COLO668 (cell line): ENCODE measurements at regions not wholly inside any gene's neighbourhood (a gene's known extent, or its start where the extent isn't known, plus 50 kb on each side); places are given as distances from the start of the nearest gene placed in this dataset.

Experiments
- DNase-seq: peaks from one replicate; lab custom pipeline; 2025; ENCODE audit not compliant: unreplicated experiment; lab: John Stamatoyannopoulos, UW

DNA sequence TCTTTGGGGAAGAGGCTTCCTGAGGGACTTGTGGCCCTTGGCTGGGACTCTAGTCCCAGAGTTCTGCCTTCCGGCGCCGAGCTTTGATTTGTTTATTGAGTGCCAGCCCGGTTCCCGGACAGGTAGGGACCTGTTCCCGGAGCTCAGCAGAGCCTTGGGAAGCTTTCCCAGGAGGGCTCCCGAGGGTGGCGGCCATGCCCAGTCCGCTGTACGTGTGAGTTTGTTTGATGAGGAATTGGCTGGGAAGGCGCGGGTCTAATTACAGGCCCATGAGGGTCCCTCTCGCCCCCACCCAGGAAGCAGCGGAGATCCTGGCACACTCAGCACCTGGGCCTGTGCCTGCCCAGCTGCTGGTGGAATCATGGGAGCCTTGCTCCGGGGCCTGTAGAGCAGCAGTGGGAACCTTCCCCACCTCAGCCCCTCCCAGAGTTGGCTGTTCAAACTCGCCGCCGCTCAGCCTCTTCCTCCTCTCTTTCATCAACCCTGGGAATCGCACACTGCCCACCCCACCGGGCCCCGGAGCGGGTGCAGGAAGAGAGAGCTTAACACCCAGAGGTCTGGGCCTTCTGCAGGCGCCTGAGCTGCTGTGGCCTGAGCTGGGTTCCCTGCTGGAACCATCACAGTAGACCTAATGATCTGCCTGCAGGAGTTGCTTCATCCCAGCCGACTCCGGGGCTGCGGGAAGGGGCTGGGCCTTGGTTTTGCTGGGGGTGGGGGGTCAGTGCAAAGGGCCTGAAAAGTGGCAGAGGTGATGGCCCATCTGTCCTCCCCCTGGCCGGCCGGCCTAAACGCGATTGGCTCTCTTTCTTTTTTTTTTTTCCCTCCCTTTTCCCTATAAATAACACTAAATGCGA, 313.7 kb downstream of the SEC14L1 start:
- DNase-seq = no peak

DNA sequence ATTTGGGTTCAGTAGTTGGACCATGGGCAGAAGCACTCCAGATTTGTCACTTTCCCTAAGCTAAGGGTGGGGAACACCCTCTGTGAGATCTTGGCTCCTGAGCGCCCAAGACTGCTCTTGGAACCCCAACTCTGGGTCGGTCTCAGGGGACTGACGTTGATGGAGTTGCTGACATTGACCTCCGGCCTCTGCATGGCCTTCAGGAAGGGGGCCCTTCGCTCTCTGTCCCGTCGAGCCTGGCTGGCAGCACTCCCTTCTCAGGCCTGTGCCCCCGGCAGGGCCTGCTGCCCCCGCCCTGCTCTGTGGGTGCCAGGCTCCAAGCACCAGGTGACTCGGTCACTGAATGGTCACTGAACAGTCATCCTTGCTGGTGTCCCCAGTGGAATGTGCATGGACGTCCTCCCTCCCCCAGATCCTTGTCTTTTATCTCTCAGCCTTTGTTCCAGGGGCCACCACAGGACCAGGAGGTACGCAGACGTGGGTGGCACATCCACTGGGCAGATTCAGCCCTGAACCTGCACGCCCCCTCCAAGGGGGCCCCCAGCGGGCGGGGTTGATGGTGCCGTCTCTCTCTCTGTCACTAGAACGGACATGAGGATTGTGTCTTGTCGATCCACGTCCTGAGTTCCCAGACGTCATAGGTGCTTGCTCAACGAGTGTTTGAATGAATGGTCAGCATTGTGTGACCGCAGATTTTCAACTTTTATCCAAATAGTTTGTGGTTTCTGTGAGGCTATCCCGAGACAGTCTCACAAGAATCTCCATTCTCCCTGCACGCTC, 314.5 kb downstream of the SEC14L1 start:
- no peak for DNase-seq

DNA sequence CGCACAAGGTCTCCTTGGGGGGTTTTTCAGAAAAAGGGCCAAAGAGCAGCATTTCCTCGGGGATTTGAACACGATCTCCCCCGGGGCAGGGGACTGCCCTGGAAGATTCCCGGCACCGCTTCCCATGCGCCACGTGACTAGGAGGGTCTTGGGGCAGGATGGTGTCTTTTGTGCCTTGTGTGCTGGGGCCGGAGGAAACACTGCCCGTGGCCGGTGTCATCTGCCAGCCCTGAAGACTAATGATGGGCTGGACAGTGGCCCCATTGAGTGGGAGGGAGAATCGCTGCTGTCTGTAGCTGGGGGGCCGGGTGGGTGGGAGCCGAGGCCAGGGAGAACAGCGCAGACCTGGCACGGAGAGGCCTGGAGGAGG, 315.1 kb downstream of the SEC14L1 start:
- no peak for DNase-seq

DNA sequence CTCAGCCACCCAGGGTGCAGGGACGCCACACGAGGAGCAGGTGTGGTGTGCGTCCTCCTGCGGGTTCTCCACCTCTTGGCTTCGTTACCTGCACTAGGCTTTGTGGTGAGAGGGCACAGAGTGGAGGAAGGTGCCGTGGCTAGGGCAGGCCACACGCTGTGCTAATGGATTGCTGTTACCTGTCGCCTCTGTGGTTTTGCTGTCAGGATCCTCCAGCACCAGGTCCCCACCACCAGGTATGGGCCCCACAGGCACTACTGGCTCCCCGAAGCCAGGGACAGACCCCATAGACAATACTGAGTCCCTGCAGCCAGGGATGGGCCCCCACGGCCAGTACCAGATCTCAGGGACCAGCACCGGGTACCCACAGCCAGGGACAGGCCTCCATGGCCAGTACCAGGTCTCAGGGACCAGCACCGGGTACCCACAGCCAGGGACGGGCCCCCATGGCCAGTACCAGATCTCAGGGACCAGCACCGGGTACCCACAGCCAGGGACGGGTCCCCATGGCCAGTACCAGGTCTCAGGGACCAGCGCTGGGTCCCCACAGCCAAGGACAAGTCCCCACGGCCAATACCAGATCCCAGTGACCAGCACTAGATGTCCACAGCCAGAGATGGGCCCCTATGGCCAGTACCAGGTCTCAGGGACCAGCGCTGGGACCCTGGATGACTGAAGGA, 315.6 kb downstream of the SEC14L1 start:
- no peak for DNase-seq

DNA sequence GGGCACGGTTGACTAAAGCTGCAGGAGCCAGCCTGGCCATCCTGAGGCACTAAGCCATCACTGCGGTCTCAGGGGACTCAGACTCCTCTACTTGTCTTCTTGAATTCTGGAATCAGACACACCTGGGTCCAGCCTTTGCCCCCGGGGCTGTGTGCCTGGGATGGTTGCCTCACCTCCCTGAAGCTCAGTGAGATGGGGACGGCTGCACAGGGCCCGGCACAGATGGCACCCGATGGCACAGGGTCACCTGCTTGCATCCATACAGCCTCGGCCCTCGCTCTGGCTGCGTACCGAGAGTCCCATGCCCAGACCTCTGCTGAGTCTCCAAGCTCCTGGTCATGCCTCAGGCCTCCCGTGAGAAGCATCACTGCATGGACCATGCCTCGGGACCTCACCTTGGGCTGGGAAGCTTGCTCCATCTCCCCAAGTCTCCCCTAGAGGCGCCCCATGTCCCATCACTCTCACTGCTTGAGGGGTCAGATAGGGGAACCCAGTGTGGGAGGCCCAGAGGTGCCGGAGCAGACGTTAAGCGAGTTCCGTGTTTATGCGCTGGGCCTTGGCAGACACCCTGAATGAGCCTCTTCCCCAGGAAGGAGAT, 316.3 kb downstream of the SEC14L1 start:
- DNase-seq = no peak

DNA sequence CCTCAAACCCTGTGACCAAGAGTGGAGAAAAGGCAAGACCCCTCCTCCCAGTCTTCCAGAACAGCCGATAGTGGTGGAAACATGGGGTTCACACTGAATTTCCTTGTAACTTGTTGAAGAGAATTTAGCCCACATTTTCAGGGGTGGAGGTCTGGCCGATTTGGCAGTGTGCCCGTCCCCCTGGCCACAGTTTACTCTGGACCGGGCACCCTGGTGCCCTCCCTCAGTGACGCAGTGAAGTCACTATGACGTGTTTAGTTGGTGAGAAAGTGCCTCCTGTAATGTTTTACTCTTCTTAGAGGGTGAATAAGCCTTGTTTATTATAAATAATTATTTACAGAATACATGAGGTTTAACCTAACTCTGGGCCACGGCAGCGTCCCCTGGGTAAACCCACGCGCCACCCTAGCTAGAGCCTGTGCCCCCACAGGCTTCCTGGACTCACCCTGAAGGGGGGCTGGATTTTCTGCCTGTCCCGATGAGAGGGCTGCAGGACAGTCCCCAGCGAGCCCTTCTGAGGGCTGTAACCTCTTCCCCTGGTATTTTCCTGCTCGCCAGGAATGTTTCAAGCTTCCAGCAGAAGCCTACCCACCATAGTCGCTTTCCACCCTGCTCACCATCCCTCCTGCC, 316.9 kb downstream of the SEC14L1 start:
- no peak for DNase-seq

DNA sequence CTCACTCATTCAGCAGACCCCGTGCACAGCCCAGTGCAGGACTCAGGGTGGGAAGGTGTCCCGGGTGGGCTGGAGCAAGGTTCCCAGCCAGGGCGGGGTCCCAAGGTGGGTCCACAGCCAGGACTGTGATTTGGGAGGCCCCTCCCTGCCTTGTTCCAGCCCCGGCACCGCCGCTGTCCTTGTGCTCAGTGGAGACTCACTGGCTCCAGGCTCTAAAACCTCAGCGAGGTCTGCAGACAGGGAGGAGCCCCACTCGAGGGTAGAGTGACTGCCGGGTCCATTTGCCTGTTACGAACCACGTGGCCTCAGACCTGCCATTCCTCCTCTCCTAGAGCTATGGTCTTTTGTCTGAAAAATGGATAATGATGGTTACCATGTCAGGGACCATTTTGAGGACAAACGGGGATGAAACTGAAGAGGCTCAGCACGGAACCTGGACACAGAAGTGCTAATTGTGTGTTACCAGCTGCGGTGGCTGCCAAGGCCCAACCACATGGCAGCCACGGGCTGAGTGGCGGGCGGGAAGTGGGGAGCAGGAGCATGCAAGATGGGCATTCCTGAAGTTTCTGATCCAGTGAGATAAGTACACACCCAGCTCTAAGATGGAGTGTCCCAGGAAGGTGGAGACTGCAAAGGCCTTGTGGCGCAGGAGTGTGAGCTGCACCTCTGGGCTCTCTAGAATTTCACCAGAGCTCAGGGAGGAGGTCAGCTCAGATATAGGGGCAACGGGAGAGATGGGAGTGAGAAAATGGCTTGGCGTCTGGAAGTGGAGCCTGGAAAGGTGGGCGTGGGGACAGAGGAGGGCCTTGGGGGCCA, 317.6 kb downstream of the SEC14L1 start:
- DNase-seq = no peak

DNA sequence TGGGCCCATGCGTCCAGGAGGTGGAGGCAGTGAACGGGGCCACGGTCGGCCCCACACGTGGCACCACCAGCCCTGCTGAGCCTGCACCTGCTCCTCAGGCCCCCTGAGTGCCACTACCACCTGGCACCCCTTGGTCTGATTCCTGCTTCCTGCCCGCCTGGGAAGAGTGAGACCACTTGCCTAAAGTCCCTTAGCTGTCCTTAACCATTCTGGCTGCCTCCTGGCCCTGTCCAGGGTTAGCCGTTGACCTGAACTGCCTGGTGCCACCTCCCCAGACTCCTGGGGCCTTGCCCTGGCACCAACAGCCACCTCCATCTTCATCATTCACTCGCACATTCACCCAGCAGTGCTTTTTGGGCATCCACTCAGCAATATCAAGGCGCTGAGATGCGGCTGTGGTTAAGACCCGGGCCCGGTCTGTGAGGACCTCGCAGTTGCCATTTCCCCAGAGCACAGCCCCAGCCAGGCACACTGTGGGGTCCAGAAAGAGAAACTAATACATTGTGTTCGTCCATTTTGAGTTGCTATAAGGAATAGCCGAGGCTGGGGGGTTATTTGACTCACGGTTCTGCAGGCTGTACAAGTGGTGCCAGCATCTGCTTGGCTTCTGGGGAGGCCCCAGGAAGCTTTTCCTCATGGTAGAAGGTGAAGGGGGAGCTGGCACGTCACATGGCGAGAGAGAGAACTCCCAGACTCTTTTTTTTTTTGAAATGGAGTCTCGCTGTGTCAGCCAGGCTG, 318.4 kb downstream of the SEC14L1 start:
- DNase-seq = no peak

DNA sequence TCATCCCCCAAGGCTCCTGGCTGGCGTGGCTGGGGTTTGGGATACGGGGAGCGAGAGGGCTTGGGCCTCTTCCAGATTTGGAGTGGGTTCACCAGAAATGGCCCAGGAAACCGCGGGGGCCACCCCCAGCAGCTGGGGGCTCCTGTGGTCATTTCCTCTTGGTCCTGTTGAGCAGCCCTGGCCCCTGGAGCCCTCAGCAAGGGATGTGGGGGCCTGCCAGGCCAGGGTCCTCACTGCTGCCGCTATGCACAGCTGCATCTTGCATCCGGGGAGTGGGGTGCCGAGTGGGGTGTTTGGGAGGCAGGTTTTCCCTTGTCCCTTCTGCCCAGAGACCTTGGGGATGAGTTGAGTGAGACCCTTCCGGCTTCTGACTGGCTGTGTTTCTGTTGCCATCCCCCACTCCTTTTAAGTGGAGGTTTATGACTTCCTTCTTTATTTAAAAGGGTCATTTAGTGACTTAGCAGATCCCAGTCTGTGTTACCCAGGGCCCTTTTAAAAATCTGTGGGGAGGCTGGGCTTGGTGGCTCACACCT, 319.8 kb downstream of the SEC14L1 start:
- DNase-seq = no peak

DNA sequence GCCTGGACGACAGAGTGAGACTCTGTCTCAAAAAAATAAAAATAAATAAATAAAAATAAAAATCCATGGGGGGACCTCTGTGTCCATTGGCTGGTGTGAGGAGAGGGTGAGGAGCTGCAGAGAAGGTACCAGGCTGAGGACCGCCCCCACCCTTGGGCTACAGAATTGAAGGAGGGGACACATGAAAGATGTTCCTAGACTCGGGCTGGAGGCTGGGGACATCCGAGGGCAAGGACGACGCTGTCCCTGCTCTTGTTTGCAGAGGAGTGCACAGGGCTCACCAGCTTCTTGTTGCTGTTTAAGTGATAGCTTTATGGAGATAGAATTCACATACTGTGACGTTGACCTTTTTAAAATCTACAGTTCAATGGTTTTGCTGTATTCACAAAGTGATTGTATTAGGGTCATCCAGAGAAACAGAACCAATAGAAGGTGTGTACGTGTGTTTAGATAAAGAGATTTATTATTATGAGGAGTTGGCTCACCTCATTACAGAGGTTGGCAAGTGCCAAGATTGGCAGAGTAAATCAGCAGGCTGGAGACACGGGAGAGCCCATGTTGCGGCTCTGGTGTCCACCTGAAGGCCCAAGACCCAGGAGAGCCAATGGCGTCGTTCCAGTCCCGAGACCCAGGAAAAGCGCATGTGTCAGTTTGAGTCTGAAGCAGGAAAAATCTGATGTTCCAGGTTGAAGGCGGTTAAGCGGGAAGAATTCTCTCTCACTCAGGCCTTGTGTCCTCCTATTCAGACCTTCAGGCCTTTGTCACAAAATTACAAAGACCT, 320.7 kb downstream of the SEC14L1 start:
- DNase-seq = no peak

DNA sequence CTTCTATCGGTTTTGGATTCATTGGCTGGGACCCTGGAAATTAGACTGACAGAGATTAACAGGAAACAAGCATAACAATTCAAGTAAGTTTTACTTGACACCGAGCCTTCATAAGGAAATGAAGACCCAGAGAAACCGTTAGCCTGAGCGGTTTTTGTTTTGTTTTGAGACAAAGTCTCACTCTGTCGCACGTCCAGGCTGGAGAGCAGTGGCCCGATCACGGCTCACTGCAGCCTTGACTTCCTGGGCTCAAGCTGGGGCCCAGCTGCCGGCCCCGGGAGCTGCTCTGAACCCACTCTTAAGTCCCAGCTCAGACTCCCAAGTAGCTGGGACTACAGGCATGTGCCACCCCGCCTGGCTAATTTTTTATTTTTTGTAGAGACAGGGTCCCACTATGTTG, 321.3 kb downstream of the SEC14L1 start:
- no peak for DNase-seq

DNA sequence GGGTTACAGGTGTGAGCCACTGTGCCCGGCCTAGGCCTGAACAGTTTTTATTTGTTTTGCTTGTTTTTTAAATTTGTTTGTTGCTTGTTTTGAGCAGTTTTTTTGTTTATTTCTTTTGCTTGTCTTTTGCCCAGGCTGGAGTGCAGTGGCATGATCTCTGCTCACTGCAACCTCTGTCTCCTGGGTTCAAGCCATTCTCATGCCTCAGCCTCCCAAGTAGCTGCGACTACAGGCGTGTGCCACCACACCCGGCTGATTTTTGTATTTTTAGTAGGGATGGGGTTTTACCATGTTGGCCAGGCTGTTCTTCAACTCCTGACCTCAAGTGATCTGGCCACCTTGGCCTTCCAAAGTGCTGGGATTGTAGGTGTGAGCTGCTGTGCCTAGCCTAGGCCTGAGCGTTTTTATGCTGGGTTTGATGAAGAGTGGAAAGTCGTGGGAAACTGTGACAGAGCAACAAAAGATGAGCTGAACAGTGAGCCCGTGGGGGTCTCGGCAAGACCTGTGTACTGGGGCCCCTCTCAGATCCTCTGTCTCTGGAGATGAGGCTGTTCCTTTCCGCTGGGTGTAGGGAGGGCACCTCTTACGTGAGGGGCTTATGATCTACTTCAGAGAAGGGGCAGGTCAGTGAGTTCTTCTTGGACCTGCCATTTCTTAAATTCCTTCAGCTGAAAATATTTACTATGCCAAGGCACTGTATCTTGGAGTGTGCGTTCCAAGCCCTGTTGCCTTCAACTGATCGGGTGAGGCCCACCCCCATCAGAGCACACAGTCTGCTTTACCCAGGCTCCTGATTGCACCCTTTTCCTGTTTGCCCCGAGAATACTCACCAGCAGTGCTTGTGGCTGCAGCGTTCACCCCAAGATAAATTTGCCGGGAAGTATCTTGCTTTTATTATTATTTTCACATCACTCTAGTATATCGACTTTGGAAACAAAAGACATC, 322.1 kb downstream of the SEC14L1 start:
- DNase-seq = no peak

DNA sequence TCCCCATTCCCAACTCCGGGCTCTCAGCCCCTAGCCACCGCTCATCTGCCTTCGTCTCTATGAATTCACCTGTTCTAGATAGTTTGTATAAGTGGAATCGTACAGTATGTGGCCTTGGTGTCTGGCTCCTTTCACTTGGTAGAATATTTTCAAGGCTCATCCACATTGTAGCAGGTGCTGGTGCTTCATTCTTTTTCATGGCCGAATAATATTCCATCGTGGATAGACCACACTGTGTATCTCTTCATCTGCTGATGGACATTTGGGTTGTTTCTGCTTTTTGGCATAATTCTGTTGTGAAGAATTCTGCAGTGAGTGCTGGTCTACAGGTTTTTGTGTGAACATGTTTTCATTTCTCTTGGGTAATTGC, 324.2 kb downstream of the SEC14L1 start:
- no peak for DNase-seq

DNA sequence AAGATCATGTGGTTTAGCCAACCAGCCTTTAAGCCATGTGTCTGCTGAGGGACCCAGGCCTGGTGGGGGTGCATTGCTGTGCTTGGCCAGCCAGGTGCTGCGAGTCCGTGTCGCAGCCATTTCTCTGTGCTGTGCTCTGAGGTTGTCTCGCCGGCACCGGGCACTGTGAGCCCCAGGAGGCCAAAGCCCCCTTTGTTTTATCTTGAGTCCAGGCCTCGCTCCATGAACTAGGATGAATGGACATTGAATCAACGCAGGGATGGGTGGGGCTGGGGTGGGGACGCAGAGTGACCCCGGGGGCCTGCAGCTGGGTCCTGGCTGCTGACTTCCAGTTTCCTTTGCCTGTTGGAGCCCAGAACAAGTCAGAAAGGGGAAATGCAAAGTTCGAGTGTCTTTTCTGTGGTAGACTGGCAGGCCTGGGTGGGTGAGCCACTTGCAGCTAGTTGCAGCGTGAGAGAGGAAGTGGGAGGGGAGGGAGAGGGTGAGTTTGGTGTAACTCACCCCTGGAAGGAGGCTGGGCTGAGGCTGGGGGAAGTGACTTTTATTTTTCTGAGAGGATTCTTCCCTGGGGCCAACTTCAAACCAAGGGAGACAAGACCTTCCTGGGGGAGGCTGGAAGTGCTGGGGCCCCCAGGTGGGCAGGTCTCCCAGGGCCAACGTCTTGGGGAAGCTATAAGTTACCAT, 324.7 kb downstream of the SEC14L1 start:
- DNase-seq = no peak

DNA sequence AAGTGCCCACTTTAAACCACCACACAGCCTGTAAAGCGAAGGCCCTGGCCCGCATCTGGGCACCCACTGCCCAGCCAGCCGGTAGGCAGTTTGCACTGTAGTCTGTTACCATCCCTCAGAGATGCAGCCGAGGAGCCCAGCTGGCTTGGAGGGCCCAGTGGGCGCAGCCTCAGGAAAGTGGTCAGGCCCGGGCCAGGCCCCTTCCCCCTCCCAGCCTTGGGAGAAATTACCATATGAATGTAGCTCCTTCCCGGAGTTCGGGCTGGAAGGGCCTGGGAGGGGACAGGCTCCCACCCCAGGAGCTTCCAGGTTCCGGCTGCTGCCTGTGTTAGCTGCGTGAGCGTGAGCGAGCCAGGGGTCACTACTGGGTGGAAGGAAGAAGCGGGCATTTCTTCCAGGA, 325.4 kb downstream of the SEC14L1 start:
- no peak for DNase-seq

DNA sequence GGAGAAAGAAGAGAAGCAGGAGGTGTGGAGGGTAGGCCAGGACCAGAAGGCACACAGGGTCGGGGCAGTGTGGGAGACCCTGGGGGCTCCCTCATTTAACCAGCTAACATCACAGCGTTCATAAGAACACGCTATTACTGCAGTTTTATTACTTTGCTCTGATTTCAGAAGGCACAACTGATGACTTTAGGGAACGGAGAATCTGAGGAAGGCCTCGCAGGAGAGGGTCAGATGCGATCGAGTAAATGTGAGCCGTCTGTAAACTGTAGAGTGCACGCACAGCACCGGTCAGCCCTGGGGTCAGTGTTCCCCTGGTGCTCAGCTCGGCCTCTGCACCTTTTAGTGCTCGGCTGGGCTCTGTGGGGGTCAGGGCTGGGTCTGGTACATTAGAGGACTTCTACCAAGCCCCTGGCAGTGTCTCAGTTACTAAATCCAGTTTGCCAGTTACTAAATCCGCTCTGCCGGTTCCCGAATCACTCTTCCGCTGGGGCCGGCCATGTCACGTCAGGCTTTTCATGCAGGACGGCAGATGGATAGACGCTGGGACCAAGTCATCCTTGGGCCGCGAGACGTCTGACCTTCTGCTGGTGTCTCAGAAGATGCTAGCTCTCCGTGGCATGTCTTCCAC, 325.9 kb downstream of the SEC14L1 start:
- no peak for DNase-seq
